GM19239 (cell line): ENCODE measurements at regions not wholly inside any gene's neighbourhood (a gene's known extent, or its start where the extent isn't known, plus 50 kb on each side); places are given as distances from the start of the nearest gene placed in this dataset.

Source experiments
- DNase-seq: peaks from one replicate; pipeline ENCODE4 v3.0.0; 2011; ENCODE audit warnings: low spot score; ENCODE audit not compliant: insufficient read length
- FAIRE-seq: peaks from 2 replicates; lab custom pipeline; 2011; peaks lifted over from hg19 to GRCh38; lab: Jason Lieb, UNC

GRCh38 chr7:46320956-46321355 lies 399.9 kb upstream of the IGFBP3 start:
- DNase-seq (no peak), FAIRE-seq (no peak)

GRCh38 chr7:46319841-46320240 lies 398.8 kb upstream of the IGFBP3 start:
- FAIRE-seq (no peak), DNase-seq (no peak)

- no peak for FAIRE-seq
- DNase-seq, result no peak
Observed at GRCh38 chr7:46318276-46318675, 397.2 kb upstream of the IGFBP3 start.

- no peak for DNase-seq
- FAIRE-seq, result no peak
Observed at GRCh38 chr7:46317256-46317655, 396.2 kb upstream of the IGFBP3 start.

GRCh38 chr7:46315891-46316290 lies 394.8 kb upstream of the IGFBP3 start:
- FAIRE-seq (no peak), DNase-seq (no peak)

- FAIRE-seq (no peak), DNase-seq (no peak)
Observed at GRCh38 chr7:46301677-46302076, 380.6 kb upstream of the IGFBP3 start.

- FAIRE-seq (no peak), DNase-seq (no peak)
Observed at GRCh38 chr7:46297515-46297914, 376.4 kb upstream of the IGFBP3 start.

- DNase-seq (no peak), FAIRE-seq (no peak)
Observed at GRCh38 chr7:46296526-46296925, 375.5 kb upstream of the IGFBP3 start.

- DNase-seq (no peak), FAIRE-seq (no peak)
Observed at GRCh38 chr7:46294381-46294780, 373.3 kb upstream of the IGFBP3 start.

GRCh38 chr7:46292741-46293140 lies 371.7 kb upstream of the IGFBP3 start:
- DNase-seq (no peak), FAIRE-seq (no peak)

GRCh38 chr7:46291601-46292150 lies 370.6 kb upstream of the IGFBP3 start:
- FAIRE-seq (no peak), DNase-seq (no peak)

- FAIRE-seq, result no peak
- DNase-seq, result no peak
Observed at GRCh38 chr7:46291050-46291438, 370.0 kb upstream of the IGFBP3 start.

- no peak for FAIRE-seq
- no peak for DNase-seq
Observed at GRCh38 chr7:46290374-46291049, 369.4 kb upstream of the IGFBP3 start.

GRCh38 chr7:46288861-46289260 lies 367.8 kb upstream of the IGFBP3 start:
- no peak for FAIRE-seq
- no peak for DNase-seq

GRCh38 chr7:46288010-46288409 lies 366.9 kb upstream of the IGFBP3 start:
- no peak for DNase-seq
- FAIRE-seq, result no peak

GRCh38 chr7:46286957-46287356 lies 365.9 kb upstream of the IGFBP3 start:
- no peak for DNase-seq
- no peak for FAIRE-seq

GRCh38 chr7:46286356-46286755 lies 365.3 kb upstream of the IGFBP3 start:
- FAIRE-seq, result no peak
- DNase-seq, result no peak

GRCh38 chr7:46285878-46286277 lies 364.8 kb upstream of the IGFBP3 start:
- DNase-seq (no peak), FAIRE-seq (no peak)

- no peak for DNase-seq
- FAIRE-seq, result no peak
Observed at GRCh38 chr7:46283852-46284251, 362.8 kb upstream of the IGFBP3 start.

- DNase-seq, result no peak
Observed at GRCh38 chr7:46282155-46282554, 361.1 kb upstream of the IGFBP3 start.

GRCh38 chr7:46281071-46281470 lies 360.0 kb upstream of the IGFBP3 start:
- DNase-seq (no peak), FAIRE-seq (no peak)

More at GRCh38 chr7:46282155-46282554, 361.1 kb upstream of the IGFBP3 start:
- no peak for FAIRE-seq

GRCh38 chr7:46279290-46279689 lies 358.2 kb upstream of the IGFBP3 start:
- no peak for DNase-seq
- FAIRE-seq, result no peak
